ENCODE measurements at regions not wholly inside any gene's neighbourhood (a gene's known extent, or its start where the extent isn't known, plus 50 kb on each side); places are given as distances from the start of the nearest gene placed in this dataset.

GRCh38 chr1:208654241-208654640 is 410.1 kb upstream of the PLXNA2 start (continued):
- TF ChIP-seq PBX3 (CRISPR knock-in tag; IDR thresholded peaks at IDR 0.05): no peak
- TF ChIP-seq SCRT2 (tag by site-specific recombination; IDR thresholded peaks at IDR 0.05): peak; percentile 42; the same call in 1 of the 2 replicates
- TF ChIP-seq HOXD13 (CRISPR knock-in tag; IDR thresholded peaks at IDR 0.05; ENCODE audit: borderline replicate concordance): no peak
- peak; percentile 35 for TF ChIP-seq ZNF654 (tag by site-specific recombination; IDR thresholded peaks at IDR 0.05; ENCODE audit: low read depth)
- peak; percentile 38; the same call in 1 of the 2 replicates for TF ChIP-seq CTCF (tag by site-specific recombination; IDR thresholded peaks at IDR 0.05)
- TF ChIP-seq ZNF747 (tag by site-specific recombination; IDR thresholded peaks at IDR 0.05): no peak
- no peak for TF ChIP-seq ZNF221 (tag by site-specific recombination; IDR thresholded peaks at IDR 0.05; ENCODE audit: borderline replicate concordance)
- TF ChIP-seq ZNF645 (tag by site-specific recombination; IDR thresholded peaks at IDR 0.05): no peak

GRCh38 chr1:208665936-208666335 is 421.8 kb upstream of the PLXNA2 start:
- no peaks in the 10 kb centered on the region for H3K36me3 ChIP-seq (ENCODE audit: control insufficient read depth in 2 of 2, insufficient read depth in 1 of 2, low read length in 2 of 2)
- H3K4me1 ChIP-seq (ENCODE audit: control insufficient read depth, insufficient read depth, low read length): no peaks in the 10 kb centered on the region
- no peak overlapping the region for H3K27ac ChIP-seq (ENCODE audit: extremely low read depth, low read depth, low read length)
- CTCF ChIA-PET: interaction anchor here (0.7 to 1.0 kb wide), 3 partner anchors 14 to 644 kb away, joined by 3 to 4 read pairs (median 3); no protein-coding TSS in a partner anchor
- H3K4me3 ChIP-seq (ENCODE audit: low read depth, low read length): no peak overlapping the region
- POLR2A ChIA-PET: no interaction called here
- no peaks in the 10 kb centered on the region for H3K9me3 ChIP-seq (ENCODE audit: control insufficient read depth, insufficient read depth, low read depth, low read length)
- TF ChIP-seq, protein P1, sequence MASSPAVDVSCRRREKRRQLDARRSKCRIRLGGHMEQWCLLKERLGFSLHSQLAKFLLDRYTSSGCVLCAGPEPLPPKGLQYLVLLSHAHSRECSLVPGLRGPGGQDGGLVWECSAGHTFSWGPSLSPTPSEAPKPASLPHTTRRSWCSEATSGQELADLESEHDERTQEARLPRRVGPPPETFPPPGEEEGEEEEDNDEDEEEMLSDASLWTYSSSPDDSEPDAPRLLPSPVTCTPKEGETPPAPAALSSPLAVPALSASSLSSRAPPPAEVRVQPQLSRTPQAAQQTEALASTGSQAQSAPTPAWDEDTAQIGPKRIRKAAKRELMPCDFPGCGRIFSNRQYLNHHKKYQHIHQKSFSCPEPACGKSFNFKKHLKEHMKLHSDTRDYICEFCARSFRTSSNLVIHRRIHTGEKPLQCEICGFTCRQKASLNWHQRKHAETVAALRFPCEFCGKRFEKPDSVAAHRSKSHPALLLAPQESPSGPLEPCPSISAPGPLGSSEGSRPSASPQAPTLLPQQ (tag by site-specific recombination; IDR thresholded peaks at IDR 0.05): no peak
- no peak for TF ChIP-seq ZNF626 (tag by site-specific recombination; IDR thresholded peaks at IDR 0.05)
- TF ChIP-seq, protein P2, sequence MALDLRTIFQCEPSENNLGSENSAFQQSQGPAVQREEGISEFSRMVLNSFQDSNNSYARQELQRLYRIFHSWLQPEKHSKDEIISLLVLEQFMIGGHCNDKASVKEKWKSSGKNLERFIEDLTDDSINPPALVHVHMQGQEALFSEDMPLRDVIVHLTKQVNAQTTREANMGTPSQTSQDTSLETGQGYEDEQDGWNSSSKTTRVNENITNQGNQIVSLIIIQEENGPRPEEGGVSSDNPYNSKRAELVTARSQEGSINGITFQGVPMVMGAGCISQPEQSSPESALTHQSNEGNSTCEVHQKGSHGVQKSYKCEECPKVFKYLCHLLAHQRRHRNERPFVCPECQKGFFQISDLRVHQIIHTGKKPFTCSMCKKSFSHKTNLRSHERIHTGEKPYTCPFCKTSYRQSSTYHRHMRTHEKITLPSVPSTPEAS (tag by site-specific recombination; IDR thresholded peaks at IDR 0.05): no peak
- TF ChIP-seq ZNF518A (tag by site-specific recombination; conservative IDR thresholded peaks at IDR 0.05; ENCODE audit: low read depth): no peak
- TF ChIP-seq, protein P3, sequence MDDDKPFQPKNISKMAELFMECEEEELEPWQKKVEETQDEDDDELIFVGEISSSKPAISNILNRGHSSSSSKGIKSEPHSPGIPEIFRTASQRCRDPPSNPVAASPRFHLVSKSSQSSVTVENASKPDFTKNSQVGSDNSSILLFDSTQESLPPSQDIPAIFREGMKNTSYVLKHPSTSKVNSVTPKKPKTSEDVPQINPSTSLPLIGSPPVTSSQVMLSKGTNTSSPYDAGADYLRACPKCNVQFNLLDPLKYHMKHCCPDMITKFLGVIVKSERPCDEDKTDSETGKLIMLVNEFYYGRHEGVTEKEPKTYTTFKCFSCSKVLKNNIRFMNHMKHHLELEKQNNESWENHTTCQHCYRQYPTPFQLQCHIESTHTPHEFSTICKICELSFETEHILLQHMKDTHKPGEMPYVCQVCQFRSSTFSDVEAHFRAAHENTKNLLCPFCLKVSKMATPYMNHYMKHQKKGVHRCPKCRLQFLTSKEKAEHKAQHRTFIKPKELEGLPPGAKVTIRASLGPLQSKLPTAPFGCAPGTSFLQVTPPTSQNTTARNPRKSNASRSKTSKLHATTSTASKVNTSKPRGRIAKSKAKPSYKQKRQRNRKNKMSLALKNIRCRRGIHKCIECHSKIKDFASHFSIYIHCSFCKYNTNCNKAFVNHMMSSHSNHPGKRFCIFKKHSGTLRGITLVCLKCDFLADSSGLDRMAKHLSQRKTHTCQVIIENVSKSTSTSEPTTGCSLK (tag by site-specific recombination; IDR thresholded peaks at IDR 0.05): no peak
- TF ChIP-seq ZBTB1 (tag by site-specific recombination; IDR thresholded peaks at IDR 0.05): no peak
- TF ChIP-seq PBX3 (CRISPR knock-in tag; IDR thresholded peaks at IDR 0.05): no peak
- no peak for TF ChIP-seq GFI1B (tag by site-specific recombination; IDR thresholded peaks at IDR 0.05)
- no peak for TF ChIP-seq ZNF473 (tag by site-specific recombination; IDR thresholded peaks at IDR 0.05)
- no peak for TF ChIP-seq SP7 (tag by site-specific recombination; IDR thresholded peaks at IDR 0.05)
- no peak for TF ChIP-seq ZNF354C (tag by site-specific recombination; IDR thresholded peaks at IDR 0.05; ENCODE audit: borderline replicate concordance, low read depth)
- TF ChIP-seq ZNF837 (tag by site-specific recombination; IDR thresholded peaks at IDR 0.05): no peak
- no peak for TF ChIP-seq ZNF138 (tag by site-specific recombination; IDR thresholded peaks at IDR 0.05; ENCODE audit: borderline replicate concordance)
- TF ChIP-seq ZBTB17 (tag by site-specific recombination; IDR thresholded peaks at IDR 0.05): no peak
